OCI-LY3 (cell line): ENCODE measurements at regions not wholly inside any gene's neighbourhood (a gene's known extent, or its start where the extent isn't known, plus 50 kb on each side); places are given as distances from the start of the nearest gene placed in this dataset.

Experiments
- EZH2phosphoT487 ChIP-seq: fragments of 200-600 bp; shearing (Covaris generic); IDR thresholded peaks from 2 replicates; pipeline ENCODE4 v1.6.1; 2018; ENCODE audit warnings: antibody characterized with exemption, mixed run types, low read depth
- TF ChIP-seq, protein P1 (sequence below): fragments of 200-600, 300-600 bp; sonication (generic); IDR thresholded peaks from 2 replicates; pipeline ENCODE4 v1.5.1; 2014; ENCODE audit warnings: antibody characterized with exemption, low read length, low read depth

DNA sequence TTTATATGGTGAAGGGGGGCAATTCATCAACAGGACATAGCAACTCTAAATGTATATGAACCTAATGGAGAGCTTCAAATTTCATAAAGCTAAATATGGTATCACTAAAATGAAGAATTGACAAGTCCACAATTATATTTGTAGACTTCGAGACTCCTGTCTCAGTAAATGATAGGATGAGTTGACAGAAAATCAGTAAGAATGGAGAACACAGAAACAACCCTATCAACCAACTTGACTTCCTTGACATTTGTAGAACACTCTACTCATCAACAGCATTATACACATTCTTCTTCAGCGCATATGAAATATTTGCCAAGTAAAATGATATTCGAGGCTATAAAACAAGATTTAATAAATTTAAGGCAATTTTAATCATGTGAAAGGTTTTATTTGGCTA is 322.9 kb upstream of the MAF start:
- TF ChIP-seq, protein P1, sequence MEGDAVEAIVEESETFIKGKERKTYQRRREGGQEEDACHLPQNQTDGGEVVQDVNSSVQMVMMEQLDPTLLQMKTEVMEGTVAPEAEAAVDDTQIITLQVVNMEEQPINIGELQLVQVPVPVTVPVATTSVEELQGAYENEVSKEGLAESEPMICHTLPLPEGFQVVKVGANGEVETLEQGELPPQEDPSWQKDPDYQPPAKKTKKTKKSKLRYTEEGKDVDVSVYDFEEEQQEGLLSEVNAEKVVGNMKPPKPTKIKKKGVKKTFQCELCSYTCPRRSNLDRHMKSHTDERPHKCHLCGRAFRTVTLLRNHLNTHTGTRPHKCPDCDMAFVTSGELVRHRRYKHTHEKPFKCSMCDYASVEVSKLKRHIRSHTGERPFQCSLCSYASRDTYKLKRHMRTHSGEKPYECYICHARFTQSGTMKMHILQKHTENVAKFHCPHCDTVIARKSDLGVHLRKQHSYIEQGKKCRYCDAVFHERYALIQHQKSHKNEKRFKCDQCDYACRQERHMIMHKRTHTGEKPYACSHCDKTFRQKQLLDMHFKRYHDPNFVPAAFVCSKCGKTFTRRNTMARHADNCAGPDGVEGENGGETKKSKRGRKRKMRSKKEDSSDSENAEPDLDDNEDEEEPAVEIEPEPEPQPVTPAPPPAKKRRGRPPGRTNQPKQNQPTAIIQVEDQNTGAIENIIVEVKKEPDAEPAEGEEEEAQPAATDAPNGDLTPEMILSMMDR = no peak
- no peak for TF ChIP-seq EZH2phosphoT487
